ENCODE measurements at regions not wholly inside any gene's neighbourhood (a gene's known extent, or its start where the extent isn't known, plus 50 kb on each side); places are given as distances from the start of the nearest gene placed in this dataset.

GRCh38 chr5:68352166-68352565, 136.6 kb downstream of the PIK3R1 start:
- no peak for DNase-seq

- no peak for DNase-seq
Measured at GRCh38 chr5:68353605-68354004, 138.0 kb downstream of the PIK3R1 start.

GRCh38 chr5:68354315-68354714, 138.8 kb downstream of the PIK3R1 start:
- DNase-seq = no peak

- DNase-seq = no peak
Measured at GRCh38 chr5:68356216-68356615, 140.7 kb downstream of the PIK3R1 start.

- no peak for DNase-seq
Measured at GRCh38 chr5:68356623-68357022, 141.1 kb downstream of the PIK3R1 start.

GRCh38 chr5:68359699-68360098, 144.1 kb downstream of the PIK3R1 start:
- DNase-seq = no peak

GRCh38 chr5:68362331-68362730, 146.8 kb downstream of the PIK3R1 start:
- DNase-seq = no peak

- no peak for DNase-seq
Measured at GRCh38 chr5:68365889-68366288, 150.3 kb downstream of the PIK3R1 start.

- DNase-seq = no peak
Measured at GRCh38 chr5:68367287-68367686, 151.7 kb downstream of the PIK3R1 start.

- no peak for DNase-seq
Measured at GRCh38 chr5:68367717-68368116, 152.2 kb downstream of the PIK3R1 start.

- no peak for DNase-seq
Measured at GRCh38 chr5:68368311-68369022, 152.9 kb downstream of the PIK3R1 start.

GRCh38 chr5:68369023-68369359, 153.4 kb downstream of the PIK3R1 start:
- DNase-seq = no peak

GRCh38 chr5:68369457-68370125, 154.0 kb downstream of the PIK3R1 start:
- peak in 4 of 6 experiments; percentile 14 to 36 (median 20) for DNase-seq

GRCh38 chr5:68370196-68370595, 154.6 kb downstream of the PIK3R1 start:
- no peak for DNase-seq

- DNase-seq = no peak
Measured at GRCh38 chr5:68371607-68372006, 156.1 kb downstream of the PIK3R1 start.

GRCh38 chr5:68372161-68372560, 156.6 kb downstream of the PIK3R1 start:
- no peak for DNase-seq

- no peak for DNase-seq
Measured at GRCh38 chr5:68373050-68373449, 157.5 kb downstream of the PIK3R1 start.

GRCh38 chr5:68374796-68375518, 159.4 kb downstream of the PIK3R1 start:
- no peak for DNase-seq

- DNase-seq = no peak
Measured at GRCh38 chr5:68375540-68375939, 160.0 kb downstream of the PIK3R1 start.

- DNase-seq = no peak
Measured at GRCh38 chr5:68376935-68377334, 161.4 kb downstream of the PIK3R1 start.

- DNase-seq = no peak
Measured at GRCh38 chr5:68377733-68378132, 162.2 kb downstream of the PIK3R1 start.

- no peak for DNase-seq
Measured at GRCh38 chr5:68378204-68378820, 162.8 kb downstream of the PIK3R1 start.

- DNase-seq = no peak
Measured at GRCh38 chr5:68379275-68380036, 163.9 kb downstream of the PIK3R1 start.
